Neural progenitor cell (in vitro differentiated cells): ENCODE measurements at regions not wholly inside any gene's neighbourhood (a gene's known extent, or its start where the extent isn't known, plus 50 kb on each side); places are given as distances from the start of the nearest gene placed in this dataset.

Experiments
- DNase-seq: peaks from one replicate; pipeline ENCODE4 v3.0.0-alpha.2; 2016; ENCODE audit warnings: low spot score
- H2AFZ ChIP-seq: fragments of 200-600 bp; sonication (generic); replicated peaks from 2 replicates; pipeline ENCODE4 v1.6.1; 2016; ENCODE audit warnings: antibody characterized with exemption
- H3F3A ChIP-seq: fragments of 200-600 bp; sonication (generic); 2 replicates; pipeline ENCODE4 v1.6.1; 2016; ENCODE audit warnings: antibody characterized with exemption, low read depth
- H3K27ac ChIP-seq: fragments of 200-600 bp; sonication (generic); 2 replicates; pipeline ENCODE4 v1.5.1; 2016; ENCODE audit warnings: mild to moderate bottlenecking
- H3K27me3 ChIP-seq: fragments of 200-600 bp; sonication (generic); 2 replicates; pipeline ENCODE4 v1.6.1; 2016; ENCODE audit warnings: mild to moderate bottlenecking, moderate library complexity
- H3K36me3 ChIP-seq: fragments of 200-600 bp; sonication (generic); 2 replicates; pipeline ENCODE4 v1.5.1; 2016
- H3K4me1 ChIP-seq: fragments of 200-600 bp; sonication (generic); 2 replicates; pipeline ENCODE4 v1.6.1; 2016; ENCODE audit warnings: mixed run types
- H3K4me2 ChIP-seq: fragments of 200-600 bp; sonication (generic); 2 replicates; pipeline ENCODE4 v1.6.1; 2016
- H3K4me3 ChIP-seq: fragments of 200-600 bp; sonication (generic); 2 replicates; pipeline ENCODE4 v1.5.1; 2016
- H3K79me2 ChIP-seq: fragments of 200-600 bp; sonication (generic); 2 replicates; pipeline ENCODE4 v1.6.1; 2016; ENCODE audit warnings: low read depth
- H3K9ac ChIP-seq: fragments of 200-600 bp; sonication (generic); 2 replicates; pipeline ENCODE4 v1.6.1; 2016
- H3K9me3 ChIP-seq: fragments of 200-600 bp; sonication (generic); 2 replicates; pipeline ENCODE4 v1.5.1; 2016; ENCODE audit warnings: low read depth
- H4K20me1 ChIP-seq: fragments of 200-600 bp; sonication (generic); 2 replicates; pipeline ENCODE4 v1.6.1; 2016; ENCODE audit warnings: low read depth
- H3K27ac Mint-ChIP-seq: 3 replicates; pipeline ENCODE4 v1.8.0; 2021; ENCODE audit warnings: mixed read lengths
- H3K27me3 Mint-ChIP-seq: 2 replicates; pipeline ENCODE4 v1.8.0; 2022; ENCODE audit warnings: low read depth, mild to moderate bottlenecking, inconsistent platforms, moderate library complexity, mixed read lengths; ENCODE audit not compliant: insufficient read depth
- H3K36me3 Mint-ChIP-seq: 3 replicates; pipeline ENCODE4 v1.8.0; 2021; ENCODE audit warnings: mixed read lengths
- H3K4me1 Mint-ChIP-seq: 3 replicates; pipeline ENCODE4 v1.8.0; 2021; ENCODE audit warnings: mixed read lengths
- H3K4me3 Mint-ChIP-seq: 3 replicates; pipeline ENCODE4 v1.8.0; 2021; ENCODE audit warnings: mild to moderate bottlenecking, moderate library complexity, mixed read lengths
- H3K9me3 Mint-ChIP-seq: 3 replicates; pipeline ENCODE4 v1.8.0; 2020; ENCODE audit warnings: mixed read lengths
- EZH2 ChIP-seq: fragments of 200-600 bp; sonication (generic); IDR thresholded peaks from 2 replicates; pipeline ENCODE4 v1.6.1; 2017; ENCODE audit warnings: antibody characterized with exemption, mild to moderate bottlenecking, moderate library complexity
- EZH2phosphoT487 ChIP-seq: fragments of 200-600 bp; sonication (generic); IDR thresholded peaks from 2 replicates; pipeline ENCODE4 v1.6.1; 2017; ENCODE audit warnings: antibody characterized with exemption
- TF ChIP-seq, protein P1 (sequence below): fragments of 200-600 bp; sonication (generic); IDR thresholded peaks from 2 replicates; pipeline ENCODE4 v1.5.1; 2017; ENCODE audit warnings: antibody characterized with exemption, mild to moderate bottlenecking

DNA sequence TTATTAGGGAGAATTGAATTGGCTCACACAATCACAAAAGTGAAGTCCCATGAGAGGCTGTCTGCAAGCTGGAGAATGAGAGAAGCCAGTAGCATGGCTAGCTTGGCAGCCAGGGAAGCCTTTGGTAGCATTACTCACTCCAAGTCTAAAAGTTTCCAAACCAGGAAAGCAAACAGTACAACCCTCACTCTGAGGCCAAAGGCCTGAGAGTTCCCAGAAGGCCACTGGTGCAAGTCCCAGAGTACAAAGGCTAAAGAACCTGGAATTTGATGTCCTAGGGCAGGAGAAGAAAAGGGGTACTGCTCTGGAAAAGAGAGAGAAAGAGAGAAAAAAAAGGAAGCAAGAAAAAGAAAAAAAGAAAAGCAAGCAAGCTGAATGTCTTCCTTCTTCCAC lies 318.2 kb downstream of the RND3 start:
- no peak overlapping the region for H3K4me3 Mint-ChIP-seq
- Histone ChIP-seq H3K79me2 (no peaks in the 10 kb centered on the region), H3K27me3 (no peaks in the 10 kb centered on the region), H3K4me3 (no peak overlapping the region), H3K4me2 (no peak overlapping the region), H4K20me1 (no peaks in the 10 kb centered on the region), H3K9ac (no peak overlapping the region), H3K9me3 (no peaks in the 10 kb centered on the region), H2AFZ (peak overlapping the region; percentile 40), H3F3A (no peaks in the 10 kb centered on the region), H3K36me3 (no peaks in the 10 kb centered on the region), H3K27ac (no peak overlapping the region), H3K4me1 (no peaks in the 10 kb centered on the region)
- no peaks in the 10 kb centered on the region for H3K4me1 Mint-ChIP-seq
- peaks cover 3% of the 10 kb centered on the region for H3K9me3 Mint-ChIP-seq
- H3K27me3 Mint-ChIP-seq: peaks cover 2% of the 10 kb centered on the region
- no peak for DNase-seq
- TF ChIP-seq EZH2 (no peak), EZH2phosphoT487 (no peak)
- TF ChIP-seq, protein P1, sequence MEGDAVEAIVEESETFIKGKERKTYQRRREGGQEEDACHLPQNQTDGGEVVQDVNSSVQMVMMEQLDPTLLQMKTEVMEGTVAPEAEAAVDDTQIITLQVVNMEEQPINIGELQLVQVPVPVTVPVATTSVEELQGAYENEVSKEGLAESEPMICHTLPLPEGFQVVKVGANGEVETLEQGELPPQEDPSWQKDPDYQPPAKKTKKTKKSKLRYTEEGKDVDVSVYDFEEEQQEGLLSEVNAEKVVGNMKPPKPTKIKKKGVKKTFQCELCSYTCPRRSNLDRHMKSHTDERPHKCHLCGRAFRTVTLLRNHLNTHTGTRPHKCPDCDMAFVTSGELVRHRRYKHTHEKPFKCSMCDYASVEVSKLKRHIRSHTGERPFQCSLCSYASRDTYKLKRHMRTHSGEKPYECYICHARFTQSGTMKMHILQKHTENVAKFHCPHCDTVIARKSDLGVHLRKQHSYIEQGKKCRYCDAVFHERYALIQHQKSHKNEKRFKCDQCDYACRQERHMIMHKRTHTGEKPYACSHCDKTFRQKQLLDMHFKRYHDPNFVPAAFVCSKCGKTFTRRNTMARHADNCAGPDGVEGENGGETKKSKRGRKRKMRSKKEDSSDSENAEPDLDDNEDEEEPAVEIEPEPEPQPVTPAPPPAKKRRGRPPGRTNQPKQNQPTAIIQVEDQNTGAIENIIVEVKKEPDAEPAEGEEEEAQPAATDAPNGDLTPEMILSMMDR: no peak
- no peak overlapping the region for H3K27ac Mint-ChIP-seq
- H3K36me3 Mint-ChIP-seq: peaks cover 3% of the 10 kb centered on the region

GRCh38 chr2:150168595-150169236 lies 318.8 kb downstream of the RND3 start:
- H3F3A ChIP-seq: no peaks in the 10 kb centered on the region
- no peaks in the 10 kb centered on the region for H3K9me3 ChIP-seq
- Mint-ChIP-seq H3K4me3 (no peak overlapping the region), H3K9me3 (peaks cover 3% of the 10 kb centered on the region), H3K27ac (no peak overlapping the region), H3K27me3 (peaks cover 2% of the 10 kb centered on the region), H3K36me3 (peaks cover 3% of the 10 kb centered on the region), H3K4me1 (no peaks in the 10 kb centered on the region)
- H3K27ac ChIP-seq: no peak overlapping the region
- no peaks in the 10 kb centered on the region for H3K27me3 ChIP-seq
- H3K36me3 ChIP-seq: no peaks in the 10 kb centered on the region
- H3K79me2 ChIP-seq: no peaks in the 10 kb centered on the region
- no peak overlapping the region for H3K9ac ChIP-seq
- H3K4me2 ChIP-seq: no peak overlapping the region
- no peak overlapping the region for H2AFZ ChIP-seq
- no peak overlapping the region for H3K4me3 ChIP-seq
- H3K4me1 ChIP-seq: no peaks in the 10 kb centered on the region
- TF ChIP-seq, protein P1: no peak
- TF ChIP-seq EZH2: no peak
- no peak for TF ChIP-seq EZH2phosphoT487
- H4K20me1 ChIP-seq: no peaks in the 10 kb centered on the region
- no peak for DNase-seq

DNA sequence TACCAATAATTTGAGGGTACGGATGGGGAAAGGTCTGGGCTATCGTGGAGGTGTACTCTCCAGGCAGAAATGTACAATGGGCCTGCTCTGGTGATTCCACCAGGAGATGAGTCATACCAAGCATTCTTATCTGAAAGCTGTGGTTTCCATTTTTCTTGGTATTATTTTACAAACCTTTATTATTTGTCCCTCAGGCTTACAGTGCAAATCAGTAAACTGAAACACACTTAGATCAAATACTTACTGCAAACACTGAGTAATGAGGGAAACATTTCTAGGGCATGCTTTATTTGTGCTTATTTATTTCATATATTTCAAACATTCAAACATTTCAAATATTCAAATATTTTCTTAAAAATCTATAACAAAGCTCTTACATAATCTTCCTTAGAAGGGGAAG lies 319.8 kb downstream of the RND3 start:
- no peaks in the 10 kb centered on the region for H3K9me3 ChIP-seq
- Mint-ChIP-seq H3K27ac (no peak overlapping the region), H3K36me3 (peaks cover 3% of the 10 kb centered on the region), H3K4me3 (no peak overlapping the region), H3K4me1 (peaks cover 3% of the 10 kb centered on the region), H3K9me3 (peaks cover 3% of the 10 kb centered on the region), H3K27me3 (peaks cover 2% of the 10 kb centered on the region)
- no peak overlapping the region for H3K9ac ChIP-seq
- DNase-seq: no peak
- no peak overlapping the region for H3K4me2 ChIP-seq
- no peak for TF ChIP-seq EZH2
- TF ChIP-seq EZH2phosphoT487: no peak
- TF ChIP-seq, protein P1: no peak
- no peaks in the 10 kb centered on the region for H3K79me2 ChIP-seq
- no peaks in the 10 kb centered on the region for H3K36me3 ChIP-seq
- H3K27ac ChIP-seq: no peak overlapping the region
- H2AFZ ChIP-seq: no peak overlapping the region
- no peaks in the 10 kb centered on the region for H4K20me1 ChIP-seq
- peaks cover 5% of the 10 kb centered on the region for H3K4me1 ChIP-seq
- H3K27me3 ChIP-seq: no peaks in the 10 kb centered on the region
- H3F3A ChIP-seq: no peaks in the 10 kb centered on the region
- no peak overlapping the region for H3K4me3 ChIP-seq
